Suprapubic skin (tissue), 4 donors: ENCODE measurements at regions not wholly inside any gene's neighbourhood (a gene's known extent, or its start where the extent isn't known, plus 50 kb on each side); places are given as distances from the start of the nearest gene placed in this dataset.
"Not testable (repeated sequence)": the region's sequence is repeated elsewhere in the genome, so short reads cannot be mapped to it uniquely, and the experiment has no call there.

Experiments
- DNase-seq, 2 donors: peaks; one replicate each; pipeline ENCODE4 v3.0.0-alpha.2; 2019; ENCODE audit warnings: low spot score in 2 of 2
- H3K27ac ChIP-seq: fragments of 200-600 bp; sonication (generic); one replicate; pipeline ENCODE4 v1.5.1; 2019
- H3K27me3 ChIP-seq: fragments of 200-600 bp; sonication (generic); one replicate; pipeline ENCODE4 v1.5.1; 2019
- H3K36me3 ChIP-seq: fragments of 200-600 bp; sonication (generic); one replicate; pipeline ENCODE4 v1.5.1; 2019
- H3K4me1 ChIP-seq: fragments of 200-600 bp; sonication (generic); one replicate; pipeline ENCODE4 v1.5.1; 2019
- H3K4me3 ChIP-seq: fragments of 200-600 bp; sonication (generic); one replicate; pipeline ENCODE4 v1.5.1; 2019; ENCODE audit warnings: mild to moderate bottlenecking
- H3K9me3 ChIP-seq: fragments of 200-600 bp; sonication (generic); one replicate; pipeline ENCODE4 v1.5.1; 2019
- EP300 ChIP-seq: sonication (generic); formaldehyde crosslinking; IDR thresholded peaks from one replicate; pipeline ENCODE4 v1.6.1; 2017; ENCODE audit warnings: antibody characterized with exemption
- POLR2A ChIP-seq, 2 donors: fragments of 450-650 bp; IDR thresholded peaks; one replicate each; pipeline ENCODE4 v1.6.1; 2017; ENCODE audit warnings: antibody characterized with exemption in 2 of 2, mild to moderate bottlenecking in 2 of 2, moderate library complexity in 2 of 2
- POLR2AphosphoS5 ChIP-seq, 3 donors: sonication (generic); formaldehyde crosslinking; IDR thresholded peaks; one replicate each; pipeline ENCODE4 v1.6.1; 2017; ENCODE audit warnings: antibody characterized with exemption in 3 of 3
- WGBS: methylation state at CpG from one replicate; pipeline ENCODE4 v1.1.5; 2018; 5-methylcytosine and 5-hydroxymethylcytosine counted together
- TF ChIP-seq, protein P1 (sequence below), 2 donors: fragments of 200-600 bp in 1 of 2; fragments of 450-650 bp in 1 of 2; sonication (generic) in 1 of 2; IDR thresholded peaks; one replicate each; pipeline ENCODE4 v1.5.1; 2016 to 2019; ENCODE audit warnings: antibody characterized with exemption in 2 of 2, mild to moderate bottlenecking in 1 of 2, moderate library complexity in 1 of 2

- H3K9me3 ChIP-seq = no peaks in the 10 kb centered on the region
- no peak for DNase-seq
- H3K27me3 ChIP-seq = peaks cover 5% of the 10 kb centered on the region
- 50% methylated on average over 3 of the region's 3 CpGs for WGBS
- H3K27ac ChIP-seq = no peak overlapping the region
- peaks cover 8% of the 10 kb centered on the region for H3K4me1 ChIP-seq
- H3K4me3 ChIP-seq = no peak overlapping the region
- TF ChIP-seq EP300 (no peak), POLR2AphosphoS5 (IDR thresholded peaks at IDR 0.05) (no peak), POLR2A (IDR thresholded peaks at IDR 0.05) (no peak)
- TF ChIP-seq, protein P1, sequence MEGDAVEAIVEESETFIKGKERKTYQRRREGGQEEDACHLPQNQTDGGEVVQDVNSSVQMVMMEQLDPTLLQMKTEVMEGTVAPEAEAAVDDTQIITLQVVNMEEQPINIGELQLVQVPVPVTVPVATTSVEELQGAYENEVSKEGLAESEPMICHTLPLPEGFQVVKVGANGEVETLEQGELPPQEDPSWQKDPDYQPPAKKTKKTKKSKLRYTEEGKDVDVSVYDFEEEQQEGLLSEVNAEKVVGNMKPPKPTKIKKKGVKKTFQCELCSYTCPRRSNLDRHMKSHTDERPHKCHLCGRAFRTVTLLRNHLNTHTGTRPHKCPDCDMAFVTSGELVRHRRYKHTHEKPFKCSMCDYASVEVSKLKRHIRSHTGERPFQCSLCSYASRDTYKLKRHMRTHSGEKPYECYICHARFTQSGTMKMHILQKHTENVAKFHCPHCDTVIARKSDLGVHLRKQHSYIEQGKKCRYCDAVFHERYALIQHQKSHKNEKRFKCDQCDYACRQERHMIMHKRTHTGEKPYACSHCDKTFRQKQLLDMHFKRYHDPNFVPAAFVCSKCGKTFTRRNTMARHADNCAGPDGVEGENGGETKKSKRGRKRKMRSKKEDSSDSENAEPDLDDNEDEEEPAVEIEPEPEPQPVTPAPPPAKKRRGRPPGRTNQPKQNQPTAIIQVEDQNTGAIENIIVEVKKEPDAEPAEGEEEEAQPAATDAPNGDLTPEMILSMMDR (IDR thresholded peaks at IDR 0.05) = no peak
- H3K36me3 ChIP-seq = no peaks in the 10 kb centered on the region
Observed at GRCh38 chr5:159518371-159518770, 188.1 kb upstream of the IL12B start.

DNA sequence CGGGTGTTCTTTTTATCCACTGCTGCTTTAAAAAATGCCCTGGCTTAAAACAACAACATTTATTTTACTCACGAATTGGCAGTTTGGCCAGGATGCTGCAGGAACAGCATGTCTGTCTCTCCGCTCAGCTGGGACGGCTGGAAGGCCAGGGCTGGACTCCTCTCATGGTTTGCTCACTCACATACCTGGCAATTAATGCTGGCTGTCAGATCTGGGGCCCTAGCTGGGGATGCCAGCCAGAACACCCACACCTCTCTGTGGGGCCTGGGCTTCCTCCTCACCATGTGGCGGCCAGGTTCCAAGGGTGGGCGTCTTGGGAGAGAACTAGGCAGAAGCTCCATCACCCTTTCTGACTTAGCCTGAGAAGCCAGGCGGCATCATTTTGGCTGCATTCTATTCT is 189.1 kb upstream of the IL12B start:
- H3K4me1 ChIP-seq = peaks cover 8% of the 10 kb centered on the region
- 70% methylated on average over 6 of the region's 7 CpGs for WGBS
- peaks cover 2% of the 10 kb centered on the region for H3K27me3 ChIP-seq
- H3K36me3 ChIP-seq = no peaks in the 10 kb centered on the region
- no peak for TF ChIP-seq POLR2A (IDR thresholded peaks at IDR 0.05)
- no peak for TF ChIP-seq POLR2AphosphoS5 (IDR thresholded peaks at IDR 0.05)
- TF ChIP-seq, protein P1 (IDR thresholded peaks at IDR 0.05) = no peak
- TF ChIP-seq EP300 = no peak
- no peaks in the 10 kb centered on the region for H3K9me3 ChIP-seq
- no peak overlapping the region for H3K4me3 ChIP-seq
- no peak for DNase-seq
- no peak overlapping the region for H3K27ac ChIP-seq

- Histone ChIP-seq H3K9me3 (no peaks in the 10 kb centered on the region), H3K27ac (no peak overlapping the region), H3K4me1 (peaks cover 8% of the 10 kb centered on the region), H3K36me3 (no peaks in the 10 kb centered on the region), H3K4me3 (no peak overlapping the region), H3K27me3 (no peaks in the 10 kb centered on the region)
- TF ChIP-seq EP300 (no peak), POLR2AphosphoS5 (IDR thresholded peaks at IDR 0.05) (no peak)
- TF ChIP-seq, protein P1 (IDR thresholded peaks at IDR 0.05) = no peak
- no peak for DNase-seq
- WGBS = 97% methylated on average over 2 of the region's 2 CpGs
Observed at GRCh38 chr5:159522841-159523240, 192.6 kb upstream of the IL12B start.

DNA sequence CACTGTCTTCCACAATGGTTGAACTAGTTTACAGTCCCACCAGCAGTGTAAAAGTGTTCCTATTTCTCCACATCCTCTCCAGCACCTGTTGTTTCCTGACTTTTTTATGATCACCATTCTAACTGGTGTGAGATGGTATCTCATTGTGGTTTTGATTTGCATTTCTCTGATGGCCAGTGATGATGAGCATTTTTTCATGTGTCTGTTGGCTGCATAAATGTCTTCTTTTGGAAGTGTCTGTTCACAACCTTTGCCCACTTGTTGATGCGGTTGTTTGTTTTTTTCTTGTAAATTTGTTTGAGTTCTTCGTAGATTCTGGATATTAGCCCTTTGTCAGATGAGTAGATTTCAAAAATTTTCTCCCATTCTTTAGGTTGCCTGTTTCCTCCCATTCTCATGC is 194.0 kb upstream of the IL12B start:
- H3K4me3 ChIP-seq, H3K9me3 ChIP-seq, H3K27ac ChIP-seq, DNase-seq, H3K27me3 ChIP-seq, H3K4me1 ChIP-seq, H3K36me3 ChIP-seq: not testable (repeated sequence)
- 96% methylated on average over 2 of the region's 2 CpGs for WGBS

GRCh38 chr5:159525117-159525516 is 194.8 kb upstream of the IL12B start:
- Histone ChIP-seq H3K27me3 (no peaks in the 10 kb centered on the region), H3K4me1 (no peaks in the 10 kb centered on the region), H3K27ac (no peak overlapping the region), H3K36me3 (no peaks in the 10 kb centered on the region), H3K9me3 (no peaks in the 10 kb centered on the region), H3K4me3 (no peak overlapping the region)
- no peak for DNase-seq
- TF ChIP-seq POLR2A (IDR thresholded peaks at IDR 0.05) = no peak
- WGBS = 55% methylated on average over 4 of the region's 4 CpGs

GRCh38 chr5:159527546-159528254 is 197.4 kb upstream of the IL12B start:
- Histone ChIP-seq H3K4me3 (no peak overlapping the region), H3K27me3 (no peaks in the 10 kb centered on the region), H3K27ac (no peak overlapping the region), H3K4me1 (no peaks in the 10 kb centered on the region), H3K9me3 (no peaks in the 10 kb centered on the region), H3K36me3 (no peaks in the 10 kb centered on the region)
- WGBS = 89% methylated on average over 4 of the region's 4 CpGs
- TF ChIP-seq POLR2AphosphoS5 (IDR thresholded peaks at IDR 0.05) = no peak
- TF ChIP-seq EP300 = no peak
- TF ChIP-seq, protein P1 (IDR thresholded peaks at IDR 0.05) = no peak
- no peak for TF ChIP-seq POLR2A (IDR thresholded peaks at IDR 0.05)
- no peak for DNase-seq
